T-helper 2 cell (primary cell): ENCODE measurements at regions not wholly inside any gene's neighbourhood (a gene's known extent, or its start where the extent isn't known, plus 50 kb on each side); places are given as distances from the start of the nearest gene placed in this dataset.

Experiments used
- DNase-seq, 5 experiments: peaks; one replicate each; pipeline versions ENCODE4 v3.0.0 to v3.0.0-alpha.2; 2012 to 2022

DNA sequence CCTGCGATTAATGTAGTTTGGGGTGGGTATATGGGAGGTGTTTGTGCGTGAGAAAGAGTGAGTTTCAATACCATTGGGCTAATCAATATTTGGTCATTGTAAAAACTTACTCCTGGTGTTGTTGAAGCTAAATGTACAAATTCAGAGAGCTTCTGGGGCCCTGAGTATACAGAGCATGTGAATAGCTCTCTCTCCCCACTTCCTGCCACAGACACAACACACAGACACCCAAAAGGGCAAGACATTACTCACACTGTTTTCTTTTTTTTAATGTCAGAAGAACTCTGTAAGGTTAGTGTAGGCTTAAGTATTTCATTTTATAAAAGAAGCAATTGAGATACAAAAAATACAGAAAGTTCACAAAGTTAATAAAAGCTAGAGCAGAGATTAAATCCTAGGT lies 151.3 kb upstream of the KCNIP4 start:
- DNase-seq = peak in 1 of 5 experiments; percentile 27

DNA sequence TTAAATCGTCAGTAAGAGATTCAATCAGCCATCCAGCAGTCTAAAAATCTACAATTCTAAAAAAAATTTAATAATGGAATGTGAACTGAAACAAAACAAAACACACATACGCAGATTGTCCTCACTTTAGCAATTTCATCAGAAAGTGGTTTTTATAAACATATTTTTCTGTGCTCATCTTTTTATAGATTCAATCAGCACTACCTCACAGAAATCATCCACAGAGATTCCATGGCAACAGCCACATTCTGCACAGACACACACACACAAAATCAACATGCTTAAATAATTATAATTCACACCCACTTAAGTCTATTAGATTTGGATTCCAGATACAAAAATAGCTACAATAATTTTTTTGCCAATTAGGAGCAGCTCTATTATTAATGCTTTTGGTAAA lies 149.0 kb upstream of the KCNIP4 start:
- DNase-seq = no peak

DNA sequence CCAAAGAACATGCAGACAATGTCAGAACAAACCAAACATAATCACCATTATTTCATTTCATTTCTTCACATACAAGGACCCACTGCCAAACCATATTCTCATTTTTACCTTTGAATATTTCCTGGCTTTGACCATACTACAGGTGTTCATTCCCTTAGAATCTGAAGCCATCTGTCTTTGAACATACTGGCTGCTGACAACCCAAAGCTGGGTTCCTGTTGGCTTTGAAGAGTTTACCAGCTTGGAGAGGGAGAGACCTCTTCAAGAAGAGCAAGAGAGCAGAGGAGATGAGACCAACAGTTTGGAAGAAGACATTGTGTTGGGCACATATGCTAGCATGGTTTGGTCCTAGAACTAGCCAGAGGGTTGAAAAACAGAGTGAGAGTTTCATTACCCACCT lies 145.6 kb upstream of the KCNIP4 start:
- DNase-seq = no peak

DNA sequence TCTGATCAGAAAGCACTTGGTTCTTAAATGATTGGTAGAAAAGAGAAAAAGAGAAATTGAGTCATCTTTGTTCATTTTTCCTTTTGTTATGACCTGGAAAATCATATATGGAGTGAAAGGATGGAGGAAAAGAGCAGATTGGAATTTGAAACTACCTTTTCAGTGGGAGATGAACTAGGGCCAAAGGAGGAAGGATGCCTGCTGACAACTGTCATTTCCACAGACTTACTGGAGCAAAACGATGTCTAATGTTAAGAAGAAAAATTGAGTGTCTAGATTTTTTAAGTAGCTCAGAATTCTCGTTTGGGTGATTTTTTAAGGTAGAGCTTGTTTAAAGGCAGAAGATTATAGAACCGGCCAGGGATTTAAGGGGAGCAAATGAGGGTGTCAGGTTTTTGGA lies 144.6 kb upstream of the KCNIP4 start:
- no peak for DNase-seq

DNA sequence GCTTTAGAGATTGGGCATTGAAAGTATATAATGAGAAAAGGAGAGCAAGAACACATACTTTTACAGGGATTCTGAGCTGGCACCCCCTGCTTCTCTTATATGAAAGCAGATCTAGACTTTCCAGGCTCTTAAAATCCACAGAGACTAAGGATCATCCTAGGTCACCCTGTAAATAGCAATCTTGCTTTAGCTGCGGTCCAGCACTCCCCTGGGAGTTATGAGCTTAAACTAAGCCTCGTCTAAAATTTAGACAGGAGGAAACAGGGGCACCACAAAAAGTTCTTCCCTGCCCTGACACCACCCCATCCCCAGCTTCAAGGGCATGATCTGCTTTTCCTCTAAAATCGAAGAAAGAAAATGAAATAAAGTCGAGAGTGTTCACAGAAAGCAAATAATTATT lies 143.3 kb upstream of the KCNIP4 start:
- no peak for DNase-seq

DNA sequence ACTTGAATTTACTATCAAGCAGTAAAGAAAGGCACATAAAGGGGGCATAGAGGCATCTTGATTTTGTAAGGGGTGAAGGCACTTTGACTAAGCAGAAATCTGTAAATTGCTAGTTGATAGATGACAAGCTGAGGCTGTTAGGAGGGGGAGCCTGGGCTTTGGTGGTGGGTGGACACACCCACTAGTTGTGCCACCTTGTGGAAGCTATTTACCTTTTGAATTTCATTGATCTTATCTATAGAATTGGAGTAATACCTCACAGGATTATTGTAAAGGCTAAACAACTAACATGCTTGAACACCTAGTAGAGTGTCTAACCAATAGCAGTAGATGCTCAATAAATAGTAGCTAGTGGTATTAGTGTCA lies 142.8 kb upstream of the KCNIP4 start:
- DNase-seq = no peak

DNA sequence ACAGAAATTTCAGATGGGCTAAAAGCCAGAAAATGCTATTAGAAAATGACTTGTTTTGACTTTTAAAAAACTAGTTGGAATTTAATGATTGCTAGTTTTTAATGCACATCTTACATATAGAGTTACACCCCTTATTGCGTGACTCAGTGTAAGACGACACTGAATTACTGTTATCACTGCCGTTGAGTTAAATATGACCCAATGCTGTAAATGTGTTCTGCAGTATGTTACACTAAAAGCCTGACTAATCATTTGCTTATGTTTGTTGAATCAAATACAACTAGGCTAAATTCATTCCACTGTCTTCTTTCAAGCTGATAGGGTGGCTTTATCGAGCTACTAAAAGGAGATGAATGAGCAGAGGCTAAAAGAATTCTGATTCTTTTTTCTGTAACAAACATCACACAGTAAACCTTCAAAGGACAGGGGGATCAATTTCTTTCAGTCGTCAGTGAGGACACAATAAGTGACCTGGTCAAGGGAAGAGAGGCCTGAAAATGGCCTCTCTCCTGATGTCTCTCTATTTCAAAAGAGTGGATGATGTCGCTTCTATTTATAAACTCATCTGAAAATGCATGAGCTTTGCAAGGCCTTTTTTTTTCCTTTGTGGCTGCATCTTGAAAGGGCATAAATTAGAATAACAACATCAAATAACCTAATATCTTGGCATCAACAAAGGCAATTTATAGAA lies 142.2 kb upstream of the KCNIP4 start:
- DNase-seq = no peak

DNA sequence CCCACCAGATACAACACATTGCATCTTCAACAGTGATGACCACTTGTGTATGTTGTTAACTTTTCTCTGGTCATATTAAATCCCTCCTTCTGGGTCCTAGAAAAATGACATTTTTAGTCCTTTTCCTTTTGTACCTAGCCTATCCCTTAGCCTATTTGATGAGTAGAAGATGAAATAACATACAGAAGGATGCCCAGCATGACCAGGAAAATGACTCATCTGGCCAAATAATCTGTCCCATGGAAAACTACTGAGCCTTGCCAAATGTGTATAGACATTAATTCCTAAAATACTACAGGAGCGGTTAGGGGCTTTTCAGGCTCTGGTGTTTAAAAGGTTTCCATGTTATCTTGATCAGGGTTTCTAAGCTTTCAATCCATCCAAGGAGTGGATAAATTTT lies 129.0 kb upstream of the KCNIP4 start:
- no peak for DNase-seq

DNA sequence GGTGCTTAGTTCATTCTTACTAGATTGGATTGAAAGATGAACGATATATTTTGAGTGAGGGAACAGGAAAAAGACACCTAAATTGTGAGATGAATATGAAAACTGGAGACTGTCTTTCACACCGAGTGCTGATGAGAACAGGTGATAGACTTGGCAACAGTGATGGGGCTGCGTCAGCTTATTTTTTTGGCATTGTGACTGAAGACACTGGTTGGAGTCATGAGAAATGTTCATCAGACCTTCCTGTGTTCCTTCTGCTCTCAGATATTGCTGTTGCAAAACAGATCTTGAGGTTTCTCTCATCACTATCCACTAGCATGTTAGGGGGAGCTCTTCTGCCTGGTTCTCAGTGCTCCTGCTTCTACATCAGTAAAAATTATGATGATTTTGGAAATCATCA lies 124.2 kb upstream of the KCNIP4 start:
- no peak for DNase-seq

DNA sequence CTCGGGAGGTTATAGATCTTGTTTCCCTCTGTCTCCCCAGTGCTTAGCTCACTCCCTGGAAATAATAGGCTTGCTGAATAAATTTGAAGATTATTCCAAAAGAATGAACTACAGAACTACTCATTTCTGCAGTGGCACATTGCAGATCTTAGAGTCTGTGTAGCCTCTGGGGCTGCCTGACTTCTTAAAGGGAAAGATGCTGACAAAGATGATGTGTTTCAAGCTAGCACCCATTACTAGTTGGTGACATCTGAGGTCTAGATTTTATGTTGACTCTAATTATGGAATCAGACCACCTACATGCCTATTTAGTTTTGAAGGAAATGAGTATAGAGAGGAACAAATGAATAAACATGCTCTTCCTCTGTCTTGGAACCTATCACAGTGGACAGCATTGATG lies 123.7 kb upstream of the KCNIP4 start:
- no peak for DNase-seq

DNA sequence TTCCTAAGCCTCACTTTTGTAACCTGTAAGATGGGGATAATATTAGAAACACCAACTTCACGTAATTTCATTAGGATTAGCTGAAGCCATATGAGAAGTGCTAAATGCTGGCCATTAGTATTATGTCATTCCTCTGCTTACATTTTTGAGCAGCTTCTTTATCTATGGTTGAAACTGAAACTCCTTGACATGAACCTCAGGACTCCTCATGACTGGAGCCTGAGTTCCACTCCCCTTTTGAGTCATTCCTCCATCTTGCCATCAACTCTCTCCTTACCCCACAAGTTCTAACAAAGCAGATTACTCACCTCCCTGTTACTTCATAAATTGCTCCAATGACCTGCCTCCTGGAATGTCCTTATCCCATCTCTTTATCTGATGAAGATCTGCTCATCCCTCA lies 123.2 kb upstream of the KCNIP4 start:
- DNase-seq = peak in 1 of 5 experiments; percentile 10

DNA sequence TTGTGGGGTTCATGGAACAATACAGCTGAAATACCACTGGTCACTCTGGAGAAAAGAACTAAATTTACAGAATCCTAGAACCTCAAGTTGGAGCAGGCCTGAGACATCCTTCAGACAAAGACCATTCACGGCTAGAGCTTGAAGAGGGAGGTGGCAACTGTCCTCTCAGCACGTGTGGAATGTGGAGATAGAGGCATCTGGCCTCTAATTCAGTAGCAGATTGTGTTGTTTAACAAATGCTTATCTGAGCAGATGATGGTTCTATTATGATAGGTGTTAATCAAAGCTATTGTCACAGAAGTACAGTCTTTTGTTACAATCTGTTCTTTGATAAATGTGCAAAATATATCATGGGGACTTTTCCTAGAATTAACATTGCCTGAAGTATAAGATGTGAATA lies 121.7 kb upstream of the KCNIP4 start:
- DNase-seq = no peak

DNA sequence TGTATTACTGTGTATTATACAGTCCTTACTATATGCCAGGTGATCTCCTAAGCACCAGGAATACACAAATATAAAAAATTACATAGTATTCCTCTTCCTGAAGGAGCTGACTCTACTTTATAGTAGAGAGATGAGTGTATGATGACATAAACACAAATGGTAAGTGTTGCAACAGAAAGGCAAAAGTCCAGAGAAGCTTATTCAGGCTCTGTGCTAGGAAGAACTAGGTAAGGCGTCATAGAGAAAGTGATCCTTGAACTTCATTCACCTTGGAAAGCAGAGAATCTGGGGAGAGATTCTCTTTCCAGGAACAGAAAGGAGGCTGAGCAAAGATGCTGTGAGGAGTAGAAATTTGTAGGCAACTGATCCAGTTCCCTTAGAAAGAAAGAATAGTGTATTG lies 115.0 kb upstream of the KCNIP4 start:
- no peak for DNase-seq

DNA sequence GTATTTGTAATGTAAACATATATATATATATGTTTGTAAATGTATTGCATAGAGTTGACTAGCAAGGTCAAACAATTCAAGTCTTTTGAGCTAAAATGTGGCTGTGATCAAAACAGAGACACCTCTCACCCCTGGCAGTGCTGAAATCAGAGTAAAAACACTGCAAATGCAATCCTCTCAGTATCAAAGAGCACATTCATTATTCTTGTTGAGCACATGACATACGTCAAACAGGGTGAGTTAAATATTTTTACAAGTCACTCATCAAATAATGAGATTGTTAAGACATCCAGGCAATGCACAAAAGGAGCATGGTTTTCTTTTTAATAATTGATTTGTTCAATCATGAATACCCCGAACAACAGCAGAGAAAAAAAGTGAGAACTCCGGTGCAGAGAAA lies 114.1 kb upstream of the KCNIP4 start:
- DNase-seq = no peak

DNA sequence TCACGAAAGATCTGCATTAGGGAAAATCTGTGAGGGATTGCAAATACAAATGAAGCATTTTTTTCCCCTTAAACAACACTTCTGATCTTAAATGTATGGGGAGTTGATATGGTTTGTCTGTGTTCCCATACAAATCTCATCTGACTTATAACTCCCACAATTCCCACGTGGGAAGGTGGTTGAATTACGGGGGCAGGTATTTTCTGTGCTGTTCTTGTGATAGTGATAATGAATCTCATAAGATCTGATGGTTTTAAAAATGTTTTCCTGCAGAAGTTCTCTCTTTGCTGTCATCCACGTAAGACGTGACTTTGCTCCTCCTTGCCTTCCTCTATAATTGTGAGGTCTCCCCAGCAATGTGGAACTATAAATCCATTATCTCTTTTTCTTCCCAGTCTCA lies 107.4 kb upstream of the KCNIP4 start:
- DNase-seq = no peak

DNA sequence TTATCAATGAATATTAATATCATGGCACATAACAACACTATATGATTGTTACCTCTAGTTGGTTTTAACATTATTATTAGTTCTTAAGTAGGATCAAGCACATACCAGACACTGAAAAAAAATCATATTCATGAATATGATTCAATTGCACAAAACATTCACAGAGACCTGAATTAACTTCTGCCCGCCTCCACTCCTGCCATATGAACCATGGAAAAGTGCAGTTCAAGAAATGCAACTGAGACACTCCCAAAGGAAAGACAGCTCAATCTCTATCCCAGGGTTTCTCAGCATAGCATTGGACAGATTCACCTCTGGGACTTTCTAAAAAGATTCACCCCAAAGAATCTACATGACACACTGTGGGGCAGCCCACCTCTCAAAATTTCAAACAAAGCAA lies 103.5 kb upstream of the KCNIP4 start:
- DNase-seq = no peak

DNA sequence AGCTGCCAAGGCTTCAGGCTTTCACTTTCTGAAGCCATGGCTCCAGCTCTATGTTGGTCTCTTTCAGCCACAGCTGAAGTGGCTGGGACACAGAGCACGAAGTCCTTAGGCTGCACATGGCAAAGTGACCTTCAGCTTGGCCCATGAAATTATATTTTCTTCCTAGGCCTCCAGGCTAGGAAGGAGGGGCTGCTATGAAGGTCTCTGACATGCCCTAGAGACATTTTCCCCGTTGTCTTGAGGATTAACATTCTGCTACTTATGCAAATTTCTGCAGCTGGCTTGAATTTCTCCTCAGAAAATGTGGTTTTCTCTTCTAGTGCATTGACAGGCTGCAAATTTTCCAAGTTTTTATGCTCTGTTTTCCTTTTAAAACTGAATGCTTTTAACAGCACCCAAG lies 99.8 kb upstream of the KCNIP4 start:
- DNase-seq = no peak

DNA sequence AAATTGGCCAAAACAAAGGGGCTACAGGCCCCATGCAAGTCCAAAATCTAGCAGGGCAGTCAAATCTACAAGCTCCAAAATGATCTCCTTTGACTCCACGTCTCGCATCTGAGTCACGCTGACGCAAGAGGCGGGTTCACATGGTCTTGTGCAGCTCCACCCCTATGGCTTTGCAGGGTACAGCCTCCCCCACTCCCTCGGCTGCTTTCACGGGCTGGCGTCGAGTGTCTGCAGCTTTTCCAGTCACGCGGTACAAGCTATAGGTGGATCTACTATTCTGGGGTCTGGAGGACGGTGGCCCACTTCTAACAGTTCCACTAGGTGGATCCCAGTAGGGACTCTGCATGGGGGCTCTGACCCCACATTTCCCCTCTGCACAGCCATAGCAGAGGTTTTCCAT lies 99.2 kb upstream of the KCNIP4 start:
- no peak for DNase-seq

DNA sequence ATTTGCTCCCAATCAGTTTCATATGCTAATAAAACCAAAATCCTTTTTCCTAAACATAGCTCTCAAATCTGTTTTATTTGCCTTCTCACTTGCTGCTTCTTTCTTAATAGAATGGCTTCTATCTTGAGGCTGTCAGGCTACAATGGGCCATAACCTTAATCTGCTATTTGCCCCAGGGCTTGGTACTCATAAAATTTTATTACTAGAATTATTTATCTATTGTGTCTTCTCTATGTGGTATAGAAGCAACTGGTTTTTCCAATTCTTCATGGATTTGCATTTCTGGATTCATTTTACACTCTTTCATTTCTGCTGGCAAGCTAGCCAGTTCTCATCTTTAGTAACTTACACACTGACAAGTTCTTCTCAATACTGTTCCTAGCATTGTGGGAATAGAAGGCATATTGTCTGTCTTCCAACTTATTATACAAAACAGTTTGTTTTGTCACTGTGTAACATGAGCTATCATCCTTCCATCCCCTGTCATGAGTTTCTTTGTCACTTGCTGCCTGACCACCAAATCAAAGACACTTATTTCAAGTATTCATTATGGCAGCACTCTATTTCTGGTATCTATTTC lies 96.6 kb upstream of the KCNIP4 start:
- no peak for DNase-seq

DNA sequence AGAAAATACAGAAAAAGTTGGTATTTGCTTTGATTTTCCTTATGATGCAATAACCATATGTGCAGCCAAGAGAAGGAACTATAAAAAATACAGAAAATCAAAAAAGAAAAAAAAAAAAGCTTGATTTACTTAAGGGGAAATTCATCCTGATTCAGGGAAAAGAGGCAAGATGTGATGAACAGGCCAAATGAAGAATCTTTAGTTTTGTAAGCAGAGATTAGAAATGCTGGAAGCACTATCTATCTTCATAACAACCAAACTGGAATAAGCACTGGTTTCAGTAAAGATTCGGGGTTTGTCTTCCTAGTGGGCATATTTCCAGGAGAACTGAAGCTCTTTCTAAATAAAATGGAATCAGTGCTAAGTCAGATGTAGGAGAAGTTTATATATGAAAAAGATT lies 82.9 kb upstream of the KCNIP4 start:
- no peak for DNase-seq

DNA sequence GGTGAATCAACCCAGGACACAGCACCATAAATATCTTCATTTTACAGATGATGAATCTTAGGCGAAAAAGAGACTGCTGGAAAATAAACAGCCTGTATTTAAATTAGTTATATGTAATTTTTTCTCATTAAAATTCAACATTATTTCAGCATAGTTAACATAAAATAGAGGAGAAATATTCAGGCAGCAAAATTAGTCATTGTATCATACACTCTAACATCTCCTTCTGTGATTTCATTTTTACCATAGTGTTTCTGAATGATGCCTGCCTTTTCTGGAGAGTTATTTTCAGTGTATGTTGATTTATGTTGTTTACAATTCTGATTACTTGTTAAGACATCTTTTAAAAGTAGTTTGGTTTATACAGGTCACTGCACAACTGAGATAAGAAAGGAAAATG lies 82.3 kb upstream of the KCNIP4 start:
- no peak for DNase-seq

DNA sequence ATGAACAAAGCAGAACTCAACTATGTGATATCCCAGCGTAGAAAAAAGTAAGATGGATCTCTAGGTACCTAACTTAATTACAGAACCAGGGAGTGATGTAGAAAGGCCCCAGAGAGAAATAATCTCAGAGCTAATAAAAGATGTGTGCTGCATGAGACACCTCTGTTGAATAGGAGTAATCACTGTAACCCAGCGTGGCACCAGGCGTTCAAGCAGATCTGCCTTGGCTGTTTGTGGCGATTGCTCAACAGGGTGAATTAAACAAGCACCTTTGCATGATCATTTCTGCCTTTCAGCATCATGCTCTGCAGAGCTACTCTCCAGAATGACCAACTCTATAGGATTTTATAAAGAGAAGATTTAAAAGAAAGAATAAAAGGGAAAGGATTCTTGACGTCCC lies 81.7 kb upstream of the KCNIP4 start:
- no peak for DNase-seq

DNA sequence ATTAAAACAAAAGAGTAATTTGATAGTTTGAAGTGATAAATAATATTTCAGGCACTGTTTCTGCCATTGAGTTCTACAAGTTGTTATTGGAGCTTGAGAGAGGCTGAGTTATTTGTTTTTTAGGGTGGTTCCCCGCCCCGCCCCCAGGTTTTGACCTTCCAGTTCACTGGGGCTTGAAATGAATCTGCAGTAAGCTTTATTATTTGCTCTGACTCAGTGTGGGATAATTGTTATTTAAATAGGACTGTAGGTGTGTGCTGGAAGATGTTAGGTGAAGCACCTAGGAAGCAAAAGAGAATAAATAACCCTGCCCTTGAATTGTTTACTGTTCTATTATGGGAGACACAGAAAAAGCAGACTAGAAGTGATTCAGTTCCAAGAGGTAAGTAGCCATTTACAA lies 81.2 kb upstream of the KCNIP4 start:
- no peak for DNase-seq

DNA sequence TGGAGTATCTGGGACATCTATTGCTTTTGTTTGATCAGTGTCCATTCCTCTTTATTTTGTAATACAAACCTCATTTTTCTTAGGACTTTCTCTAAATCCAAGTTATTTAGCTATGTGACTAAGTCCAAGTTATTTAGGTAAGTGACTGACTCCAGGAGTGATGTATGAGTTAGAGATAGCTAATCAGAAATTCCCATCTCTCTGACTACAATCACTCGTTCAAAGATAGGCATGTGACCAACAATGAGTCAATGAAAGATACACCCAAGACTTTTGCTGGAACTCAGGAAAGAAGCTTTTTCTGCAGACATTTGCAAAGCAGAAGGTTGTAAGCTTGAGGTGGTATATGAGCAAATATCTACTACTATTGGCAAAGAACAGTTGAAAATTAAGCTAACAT lies 72.5 kb upstream of the KCNIP4 start:
- DNase-seq = no peak

DNA sequence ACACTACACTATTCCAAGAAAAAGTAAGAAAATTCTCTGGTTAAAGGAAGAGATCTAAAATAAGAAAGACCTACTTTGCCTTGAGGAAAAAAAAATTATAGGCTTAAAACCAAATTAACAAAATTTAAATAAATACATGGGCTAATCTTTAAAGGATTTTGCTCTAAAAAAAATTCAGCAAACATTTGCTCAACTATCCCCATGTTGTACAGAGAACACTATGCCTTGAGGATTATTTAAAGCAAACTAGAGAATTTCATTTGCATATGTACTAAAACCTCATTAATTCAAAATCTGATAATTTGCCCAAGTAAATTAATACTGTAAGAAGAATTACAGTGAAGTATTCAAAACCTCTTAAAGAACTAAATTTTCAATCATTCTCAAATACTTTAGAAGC lies 71.6 kb upstream of the KCNIP4 start:
- DNase-seq = no peak
